ENCODE measurements at regions not wholly inside any gene's neighbourhood (a gene's known extent, or its start where the extent isn't known, plus 50 kb on each side); places are given as distances from the start of the nearest gene placed in this dataset.

- no peak overlapping the region for H3K4me3 ChIP-seq (ENCODE audit: control insufficient read depth, low read depth, low read length)
- TF ChIP-seq, protein P1, sequence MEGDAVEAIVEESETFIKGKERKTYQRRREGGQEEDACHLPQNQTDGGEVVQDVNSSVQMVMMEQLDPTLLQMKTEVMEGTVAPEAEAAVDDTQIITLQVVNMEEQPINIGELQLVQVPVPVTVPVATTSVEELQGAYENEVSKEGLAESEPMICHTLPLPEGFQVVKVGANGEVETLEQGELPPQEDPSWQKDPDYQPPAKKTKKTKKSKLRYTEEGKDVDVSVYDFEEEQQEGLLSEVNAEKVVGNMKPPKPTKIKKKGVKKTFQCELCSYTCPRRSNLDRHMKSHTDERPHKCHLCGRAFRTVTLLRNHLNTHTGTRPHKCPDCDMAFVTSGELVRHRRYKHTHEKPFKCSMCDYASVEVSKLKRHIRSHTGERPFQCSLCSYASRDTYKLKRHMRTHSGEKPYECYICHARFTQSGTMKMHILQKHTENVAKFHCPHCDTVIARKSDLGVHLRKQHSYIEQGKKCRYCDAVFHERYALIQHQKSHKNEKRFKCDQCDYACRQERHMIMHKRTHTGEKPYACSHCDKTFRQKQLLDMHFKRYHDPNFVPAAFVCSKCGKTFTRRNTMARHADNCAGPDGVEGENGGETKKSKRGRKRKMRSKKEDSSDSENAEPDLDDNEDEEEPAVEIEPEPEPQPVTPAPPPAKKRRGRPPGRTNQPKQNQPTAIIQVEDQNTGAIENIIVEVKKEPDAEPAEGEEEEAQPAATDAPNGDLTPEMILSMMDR (IDR thresholded peaks at IDR 0.05; ENCODE audit: control insufficient read depth, insufficient read depth, low read depth, low read length, missing control alignments): no peak
- no peak for DNase-seq (ENCODE audit: low read depth)
Measured at GRCh38 chr2:107093426-107093957, 207.5 kb upstream of the ST6GAL2 start.

DNA sequence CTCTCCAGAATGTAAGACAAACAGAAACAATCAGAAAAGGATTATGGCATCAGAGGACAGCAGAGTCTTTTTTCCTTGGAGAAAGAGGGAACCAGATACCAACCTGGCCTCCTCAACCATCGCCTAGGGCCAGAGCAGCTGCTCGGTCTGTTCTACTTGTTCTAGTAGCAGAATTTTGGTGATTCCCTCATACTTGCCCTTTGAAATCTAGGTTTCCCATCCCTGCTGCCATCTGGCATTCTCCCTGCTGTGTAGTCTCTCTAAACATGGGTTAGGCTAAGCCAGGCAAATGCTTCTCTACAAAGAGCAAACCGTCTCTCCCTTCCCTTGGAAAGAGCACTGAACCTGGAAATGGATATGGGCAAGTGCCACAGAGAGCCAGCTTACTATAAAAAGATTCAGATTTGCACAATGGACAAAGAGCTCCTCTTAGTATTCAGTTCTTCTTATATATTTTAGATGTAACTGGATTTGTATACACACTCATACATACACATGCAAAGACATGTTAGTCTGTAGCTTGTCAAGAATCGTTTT, 208.6 kb upstream of the ST6GAL2 start:
- TF ChIP-seq, protein P1 (IDR thresholded peaks at IDR 0.05; ENCODE audit: control insufficient read depth, insufficient read depth, low read depth, low read length, missing control alignments): no peak
- no peak overlapping the region for H3K4me3 ChIP-seq (ENCODE audit: control insufficient read depth, low read depth, low read length)
- no peak for DNase-seq (ENCODE audit: low read depth)

GRCh38 chr2:107102176-107102575, 216.2 kb upstream of the ST6GAL2 start:
- H3K4me3 ChIP-seq (ENCODE audit: control insufficient read depth, low read depth, low read length): no peak overlapping the region
- TF ChIP-seq, protein P1 (IDR thresholded peaks at IDR 0.05; ENCODE audit: control insufficient read depth, insufficient read depth, low read depth, low read length, missing control alignments): no peak
- DNase-seq (ENCODE audit: low read depth): no peak

- no peak overlapping the region for H3K4me3 ChIP-seq (ENCODE audit: control insufficient read depth, low read depth, low read length)
- DNase-seq (ENCODE audit: low read depth): no peak
- TF ChIP-seq, protein P1 (IDR thresholded peaks at IDR 0.05; ENCODE audit: control insufficient read depth, insufficient read depth, low read depth, low read length, missing control alignments): no peak
Measured at GRCh38 chr2:107107351-107107750, 221.4 kb upstream of the ST6GAL2 start.

GRCh38 chr2:107108556-107108955, 222.6 kb upstream of the ST6GAL2 start:
- no peak for DNase-seq (ENCODE audit: low read depth)
- TF ChIP-seq, protein P1 (IDR thresholded peaks at IDR 0.05; ENCODE audit: control insufficient read depth, insufficient read depth, low read depth, low read length, missing control alignments): no peak

DNA sequence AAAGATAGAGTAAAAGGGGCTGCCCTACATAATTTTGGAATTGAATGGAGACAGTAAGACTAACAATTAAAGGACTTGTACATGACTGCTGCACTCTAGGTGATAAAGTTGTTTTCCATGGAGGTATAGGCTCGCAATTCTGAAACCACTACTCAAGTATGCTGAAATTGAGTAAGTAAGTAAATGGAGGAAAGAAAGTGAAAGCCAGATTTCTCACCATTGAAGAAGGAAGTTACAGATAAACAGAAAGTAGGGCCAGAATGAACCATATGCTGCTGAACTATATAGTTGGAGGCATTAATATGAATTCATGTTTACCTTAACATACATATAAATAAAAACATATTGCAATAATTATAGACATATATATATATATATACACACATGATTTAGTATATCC, 225.7 kb upstream of the ST6GAL2 start:
- TF ChIP-seq, protein P1 (IDR thresholded peaks at IDR 0.05; ENCODE audit: control insufficient read depth, insufficient read depth, low read depth, low read length, missing control alignments): no peak
- DNase-seq (ENCODE audit: low read depth): no peak
- H3K4me3 ChIP-seq (ENCODE audit: control insufficient read depth, low read depth, low read length): no peak overlapping the region

More at GRCh38 chr2:107108556-107108955, 222.6 kb upstream of the ST6GAL2 start:
- H3K4me3 ChIP-seq (ENCODE audit: control insufficient read depth, low read depth, low read length): no peak overlapping the region

All from AG09309 (cell line).